HG03045 (cell line): ENCODE measurements at regions not wholly inside any gene's neighbourhood (a gene's known extent, or its start where the extent isn't known, plus 50 kb on each side); places are given as distances from the start of the nearest gene placed in this dataset.

Experiments
- ATAC-seq: cut with Tn5 transposase; IDR thresholded peaks from one replicate; pipeline ENCODE4 v1.9.1; 2021; ENCODE audit warnings: mild to moderate bottlenecking, moderate library complexity; ENCODE audit not compliant: unreplicated experiment

- ATAC-seq: no peak
Measured at GRCh38 chr3:22106213-22106896, 355.3 kb upstream of the ZNF385D start.

GRCh38 chr3:22111226-22111625 is 360.2 kb upstream of the ZNF385D start:
- no peak for ATAC-seq

- ATAC-seq: no peak
Measured at GRCh38 chr3:22113453-22113852, 362.4 kb upstream of the ZNF385D start.

DNA sequence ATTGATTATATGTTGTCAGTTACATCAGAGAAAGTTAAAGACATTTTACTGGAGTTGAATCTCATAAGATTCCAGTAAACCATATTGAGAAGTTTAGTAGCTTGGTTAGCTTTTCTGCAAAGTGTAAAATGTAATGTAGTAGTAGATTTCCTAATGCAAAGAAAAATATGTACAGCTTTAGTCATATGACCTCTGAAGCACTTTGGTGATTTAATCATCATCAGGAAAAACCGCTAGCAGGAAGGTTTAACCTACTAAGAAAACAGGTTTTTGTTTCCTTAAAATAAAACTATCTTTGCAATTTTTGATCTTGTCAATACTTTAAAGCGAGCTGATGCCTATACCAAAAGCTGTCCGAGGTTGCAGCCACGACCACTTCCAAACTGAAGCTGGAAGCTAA is 364.6 kb upstream of the ZNF385D start:
- no peak for ATAC-seq

DNA sequence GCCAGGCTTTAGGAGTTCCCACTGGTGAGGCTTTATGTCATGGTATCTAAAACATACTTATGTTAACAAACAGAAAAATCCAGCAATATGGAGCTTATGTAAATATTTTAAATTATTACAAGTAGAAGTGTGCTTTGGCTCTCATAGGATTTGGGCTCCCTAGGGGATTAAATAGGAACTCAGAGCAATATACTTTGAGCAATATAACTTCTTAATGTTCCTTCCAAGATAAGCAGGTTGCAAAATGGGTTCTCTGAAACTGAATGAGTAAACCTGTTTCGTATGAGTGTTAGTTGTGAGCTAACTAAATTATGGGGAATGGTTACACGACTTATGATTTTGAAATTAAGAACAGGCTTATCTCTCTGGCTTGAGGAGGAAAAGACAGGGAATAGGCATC is 366.1 kb upstream of the ZNF385D start:
- no peak for ATAC-seq

- ATAC-seq: no peak
Measured at GRCh38 chr3:22117751-22118346, 366.8 kb upstream of the ZNF385D start.

DNA sequence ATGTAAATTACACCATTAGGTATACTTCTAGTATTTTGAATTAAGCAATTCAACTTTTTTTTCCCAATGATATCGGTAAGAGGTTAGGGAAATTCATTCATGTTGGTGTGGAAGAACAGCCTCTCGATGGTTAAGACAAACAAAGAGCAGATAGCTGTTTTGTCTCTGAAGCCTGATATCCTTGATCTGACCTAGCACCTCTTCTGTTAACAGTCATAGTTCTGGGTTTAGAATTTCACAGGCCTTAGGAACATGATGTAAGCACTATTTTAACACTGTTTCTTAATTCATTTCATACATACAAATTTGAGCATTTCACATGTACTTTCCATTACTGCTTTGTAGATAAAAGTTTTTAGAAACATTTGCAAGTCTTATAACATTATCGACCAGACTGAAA is 367.5 kb upstream of the ZNF385D start:
- no peak for ATAC-seq

DNA sequence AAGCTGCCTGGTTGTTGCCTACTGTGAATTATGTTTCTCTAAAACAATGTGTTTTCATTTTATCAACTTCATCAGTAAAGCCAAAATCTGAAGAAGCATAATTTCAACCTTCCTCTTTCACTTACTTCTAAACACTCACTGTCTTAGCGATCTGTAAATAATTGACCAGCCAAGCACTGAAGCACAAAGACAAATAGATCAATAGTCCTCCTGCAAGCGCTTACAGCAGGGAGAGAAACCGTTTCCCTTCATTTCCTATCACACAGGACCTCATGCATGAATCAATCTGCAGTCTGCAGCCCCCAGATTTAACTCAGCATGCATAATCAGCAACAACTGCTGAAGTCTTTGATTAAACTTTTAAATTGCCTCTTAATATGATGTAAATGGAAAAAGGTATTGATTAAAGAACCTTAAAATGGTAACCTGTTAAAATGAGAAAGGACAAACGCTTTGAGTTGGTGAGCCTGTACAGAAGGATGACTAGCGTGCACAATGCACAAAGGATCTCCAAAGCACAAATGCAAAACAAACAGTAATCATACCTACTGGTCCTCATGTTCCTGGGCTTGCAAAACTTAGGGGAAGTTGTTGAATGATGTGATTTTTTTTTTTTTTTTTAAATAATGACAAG is 370.2 kb upstream of the ZNF385D start:
- ATAC-seq: no peak

- ATAC-seq: peak; percentile 74
Measured at GRCh38 chr3:22122567-22122966, 371.6 kb upstream of the ZNF385D start.

DNA sequence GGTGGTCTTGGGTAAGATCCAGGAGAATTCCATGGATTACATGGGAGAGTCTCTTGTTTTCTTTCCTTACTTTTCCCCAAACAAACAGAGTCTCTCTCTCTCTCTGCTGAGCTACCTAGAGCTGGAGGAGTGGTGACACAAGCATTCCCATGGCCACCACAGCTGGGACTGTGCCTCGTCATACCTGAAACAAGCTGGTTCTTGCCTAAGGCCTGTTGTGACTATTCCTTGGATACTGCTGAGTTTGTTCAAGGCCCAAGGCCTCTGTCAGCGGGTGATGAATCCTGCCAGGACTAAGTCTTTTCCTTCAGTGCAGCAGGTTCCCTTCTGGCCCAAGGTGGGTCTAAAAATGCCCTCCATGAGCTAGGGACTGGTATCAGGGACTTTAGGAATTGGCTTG is 378.1 kb upstream of the ZNF385D start:
- ATAC-seq: no peak

DNA sequence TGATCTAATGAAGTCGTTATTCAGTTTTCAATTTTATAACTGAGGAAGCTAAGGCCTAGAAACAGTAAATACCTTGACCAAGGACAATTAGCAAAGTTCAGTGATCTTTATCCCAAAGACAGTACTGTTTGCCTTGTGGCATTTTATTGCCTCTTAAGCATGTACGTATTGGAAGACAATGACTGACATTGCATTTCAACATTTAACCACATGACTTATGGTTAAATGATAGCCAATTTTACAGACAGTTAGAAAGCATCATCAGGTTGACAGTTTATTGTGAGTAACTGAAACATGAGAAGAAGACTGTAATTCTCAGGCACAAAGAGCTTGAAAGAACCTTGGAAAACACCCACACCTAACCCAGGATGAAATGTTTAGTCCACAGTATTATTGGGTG is 390.8 kb upstream of the ZNF385D start:
- ATAC-seq: no peak

DNA sequence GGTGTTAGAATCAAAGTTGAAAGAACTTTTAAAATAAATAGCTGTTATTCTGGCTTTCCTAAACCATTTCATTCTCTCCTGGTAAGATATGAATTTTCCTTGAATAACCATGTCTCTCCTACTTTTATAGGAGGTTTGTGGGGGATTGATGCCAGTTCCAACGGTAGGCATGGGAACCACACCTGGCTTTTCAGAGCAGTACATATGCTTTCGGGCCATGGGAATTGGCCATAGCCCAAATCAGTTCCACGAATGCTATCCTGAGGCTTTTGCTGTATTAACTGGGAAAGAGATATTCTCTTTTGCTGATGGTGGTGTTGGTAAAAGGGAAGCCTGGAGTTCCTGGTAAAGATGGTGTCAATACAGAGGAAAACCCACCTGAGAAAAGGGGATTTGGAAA is 396.2 kb upstream of the ZNF385D start:
- no peak for ATAC-seq

- ATAC-seq: no peak
Measured at GRCh38 chr3:22156868-22157267, 405.9 kb upstream of the ZNF385D start.

GRCh38 chr3:22157848-22158247 is 406.8 kb upstream of the ZNF385D start:
- no peak for ATAC-seq

DNA sequence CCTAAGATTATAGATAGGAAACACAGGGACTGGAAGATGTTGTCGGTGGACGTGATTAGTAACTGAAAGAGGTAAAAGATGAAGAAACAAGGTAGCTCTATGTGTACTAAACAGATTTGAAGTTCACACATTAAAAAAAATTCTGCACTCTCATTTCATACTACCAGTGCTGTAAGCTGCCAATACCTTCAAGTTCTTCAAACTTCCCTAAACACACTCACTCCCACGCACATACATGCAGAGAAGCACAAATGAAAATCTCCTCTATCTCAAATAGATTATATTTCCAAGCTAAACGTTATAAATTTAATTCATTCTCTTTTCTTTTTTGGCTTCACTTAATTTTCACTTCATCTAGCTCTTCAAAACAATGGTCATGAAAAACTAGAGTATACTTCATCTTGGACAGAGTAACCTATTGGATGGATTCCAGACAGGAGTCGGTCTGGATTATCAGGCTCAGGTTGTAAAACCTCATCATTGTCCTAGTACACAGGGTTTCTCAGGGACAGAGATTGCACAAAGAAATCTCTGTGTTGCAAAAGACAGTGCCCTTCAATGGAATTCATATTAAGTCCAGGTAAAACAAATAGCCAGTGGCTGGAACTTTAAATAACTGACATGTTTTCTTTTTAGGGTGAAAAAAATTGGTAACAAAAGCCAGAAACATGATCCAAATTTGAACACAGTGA is 408.1 kb upstream of the ZNF385D start:
- no peak for ATAC-seq

DNA sequence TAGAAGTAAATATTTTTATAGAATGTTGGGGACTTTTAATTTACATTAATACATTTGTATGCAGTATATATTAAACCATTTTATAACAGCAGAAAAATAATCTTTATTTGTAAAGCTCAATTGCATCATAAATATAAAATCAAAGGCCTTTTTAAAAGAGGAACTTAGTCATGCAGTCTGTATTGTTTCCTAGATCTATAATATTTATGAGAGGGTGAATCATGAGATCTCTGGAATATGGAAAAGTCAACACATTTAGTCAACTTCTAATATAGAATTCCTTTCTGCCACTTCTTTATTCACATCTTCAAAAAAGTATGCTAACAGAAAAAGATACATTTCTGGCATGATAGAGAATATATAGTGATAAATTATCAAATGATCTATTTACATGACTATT is 410.3 kb upstream of the ZNF385D start:
- ATAC-seq: no peak

DNA sequence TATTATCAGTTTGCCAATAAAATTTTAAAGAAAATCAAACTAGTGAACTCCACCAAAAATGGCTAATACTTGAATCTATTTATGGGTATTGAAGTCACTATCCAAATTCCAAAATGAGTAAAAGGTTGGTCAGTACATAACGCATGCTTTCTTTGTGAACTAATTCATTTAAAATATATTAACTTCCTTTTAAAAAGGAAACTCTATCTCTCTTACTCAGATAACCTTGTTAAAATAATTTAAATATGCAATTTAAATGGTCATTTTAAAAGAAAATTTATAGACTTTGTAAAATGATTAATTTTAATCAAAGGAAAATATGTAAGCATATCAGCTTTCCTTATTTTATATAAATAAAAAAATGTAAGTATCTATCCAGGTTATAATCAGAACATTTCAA is 419.4 kb upstream of the ZNF385D start:
- no peak for ATAC-seq

GRCh38 chr3:22172964-22173363 is 422.0 kb upstream of the ZNF385D start:
- no peak for ATAC-seq

DNA sequence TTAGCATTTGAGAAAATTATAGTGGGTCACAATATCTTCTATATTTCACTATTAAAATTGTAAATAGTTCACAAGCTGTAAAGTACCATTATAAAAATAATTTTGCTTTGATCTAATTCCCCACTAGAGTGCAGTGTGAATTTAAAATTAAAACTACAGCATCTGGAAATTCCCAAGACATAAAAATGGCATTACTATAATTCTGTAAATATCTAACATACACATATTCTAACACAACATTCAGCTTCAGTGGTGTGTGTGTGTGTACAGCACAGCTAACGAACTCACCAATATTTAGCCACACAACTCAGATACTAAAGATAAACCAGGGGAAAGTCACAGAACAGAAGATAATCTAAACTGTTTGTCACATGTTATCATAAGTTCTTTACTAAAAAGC is 424.9 kb upstream of the ZNF385D start:
- ATAC-seq: no peak

DNA sequence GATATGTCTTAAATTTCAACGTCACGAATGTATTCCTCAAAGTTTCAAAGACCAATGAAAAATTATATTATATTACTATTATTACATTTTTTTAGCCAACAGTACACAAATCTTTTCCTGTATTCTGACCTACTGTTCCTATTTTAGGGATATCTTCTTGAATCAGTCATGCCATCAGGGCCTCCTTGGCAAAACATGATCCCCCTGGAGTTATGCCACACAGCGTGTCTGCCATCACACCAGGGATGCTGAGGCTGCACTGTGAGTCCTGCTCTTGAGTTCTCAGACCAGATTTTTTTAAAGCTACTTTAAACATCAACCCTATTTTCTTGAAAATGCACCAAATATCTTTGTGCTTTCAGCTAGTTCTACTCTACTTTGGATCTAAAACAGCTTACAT is 425.9 kb upstream of the ZNF385D start:
- no peak for ATAC-seq

DNA sequence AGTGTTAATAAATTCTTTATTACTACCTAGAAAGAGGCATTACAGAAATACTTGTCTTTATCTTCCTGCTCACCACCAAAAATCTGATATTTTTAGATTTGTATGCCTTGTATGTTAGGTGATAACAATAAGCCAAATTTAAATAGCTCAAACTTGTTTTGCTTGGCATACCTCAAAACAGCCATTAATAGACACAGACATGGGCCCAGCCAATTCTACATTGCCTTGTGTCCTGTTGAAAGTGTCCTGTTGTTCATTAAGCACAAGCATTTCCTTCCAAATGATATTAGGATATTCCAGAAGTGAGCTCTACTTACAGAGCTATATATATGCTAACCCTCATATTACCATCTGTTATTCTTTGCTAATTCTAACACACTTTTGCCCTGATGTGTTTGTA is 438.6 kb upstream of the ZNF385D start:
- no peak for ATAC-seq

DNA sequence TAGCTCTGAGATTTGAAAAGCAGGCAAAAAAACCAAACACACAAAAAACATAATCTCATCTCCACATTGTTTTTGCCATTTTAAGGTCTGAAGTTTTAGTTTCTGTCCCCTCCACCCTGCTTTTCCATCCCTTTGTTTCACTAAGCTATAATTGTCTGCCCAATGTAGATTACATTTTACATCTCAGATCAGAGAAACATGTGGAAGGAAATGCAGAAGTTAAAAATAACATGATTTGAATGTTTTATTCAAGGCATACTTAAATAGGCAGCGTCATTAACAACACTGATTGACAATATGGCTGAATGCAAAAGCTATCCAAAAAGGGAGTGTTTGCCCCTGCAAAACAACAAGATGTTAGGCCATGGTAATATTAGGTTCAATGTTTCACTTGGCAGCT is 448.1 kb upstream of the ZNF385D start:
- no peak for ATAC-seq
